ENCODE measurements at regions not wholly inside any gene's neighbourhood (a gene's known extent, or its start where the extent isn't known, plus 50 kb on each side); places are given as distances from the start of the nearest gene placed in this dataset.

GRCh38 chr9:1431461-1431860 is 381.3 kb downstream of the DMRT2 start:
- TF ChIP-seq MAX (IDR thresholded peaks at IDR 0.05) (no peak), USF1 (IDR thresholded peaks at IDR 0.05) (no peak), FOXM1 (IDR thresholded peaks at IDR 0.05; ENCODE audit: borderline replicate concordance, low read depth) (no peak), REST (IDR thresholded peaks at IDR 0.05; ENCODE audit: low read depth) (no peak), RAD21 (IDR thresholded peaks at IDR 0.05; ENCODE audit: low read depth) (no peak), NFIC (IDR thresholded peaks at IDR 0.05) (no peak), YY1 (IDR thresholded peaks at IDR 0.05; ENCODE audit: low read depth) (no peak), EGR1 (IDR thresholded peaks at IDR 0.05) (no peak), EP300 (IDR thresholded peaks at IDR 0.05; ENCODE audit: borderline replicate concordance) (no peak), TEAD4 (IDR thresholded peaks at IDR 0.05) (no peak), CREB1 (IDR thresholded peaks at IDR 0.05; ENCODE audit: low read depth) (no peak), TCF12 (IDR thresholded peaks at IDR 0.05; ENCODE audit: low read depth) (no peak), ZBTB7A (IDR thresholded peaks at IDR 0.05; ENCODE audit: low read depth) (no peak), TAF1 (IDR thresholded peaks at IDR 0.05; ENCODE audit: low read depth) (no peak), CEBPB (IDR thresholded peaks at IDR 0.05) (no peak)

- TF ChIP-seq EGR1 (IDR thresholded peaks at IDR 0.05) (no peak), FOXM1 (IDR thresholded peaks at IDR 0.05; ENCODE audit: borderline replicate concordance, low read depth) (no peak), NFIC (IDR thresholded peaks at IDR 0.05) (no peak), MAX (IDR thresholded peaks at IDR 0.05) (no peak), CREB1 (IDR thresholded peaks at IDR 0.05; ENCODE audit: low read depth) (no peak), CEBPB (IDR thresholded peaks at IDR 0.05) (no peak), ZBTB7A (IDR thresholded peaks at IDR 0.05; ENCODE audit: low read depth) (no peak), TAF1 (IDR thresholded peaks at IDR 0.05; ENCODE audit: low read depth) (no peak), EP300 (IDR thresholded peaks at IDR 0.05; ENCODE audit: borderline replicate concordance) (no peak), TEAD4 (IDR thresholded peaks at IDR 0.05) (no peak), RAD21 (IDR thresholded peaks at IDR 0.05; ENCODE audit: low read depth) (no peak), REST (IDR thresholded peaks at IDR 0.05; ENCODE audit: low read depth) (no peak), YY1 (IDR thresholded peaks at IDR 0.05; ENCODE audit: low read depth) (no peak), TCF12 (IDR thresholded peaks at IDR 0.05; ENCODE audit: low read depth) (no peak), USF1 (IDR thresholded peaks at IDR 0.05) (no peak)
Observed at GRCh38 chr9:1434052-1434767, 384.1 kb downstream of the DMRT2 start.

- TF ChIP-seq FOXM1 (IDR thresholded peaks at IDR 0.05; ENCODE audit: borderline replicate concordance, low read depth) (no peak), NFIC (IDR thresholded peaks at IDR 0.05) (no peak), USF1 (IDR thresholded peaks at IDR 0.05) (no peak), TAF1 (IDR thresholded peaks at IDR 0.05; ENCODE audit: low read depth) (no peak), YY1 (IDR thresholded peaks at IDR 0.05; ENCODE audit: low read depth) (no peak), MAX (IDR thresholded peaks at IDR 0.05) (no peak), REST (IDR thresholded peaks at IDR 0.05; ENCODE audit: low read depth) (no peak), TCF12 (IDR thresholded peaks at IDR 0.05; ENCODE audit: low read depth) (no peak)
Observed at GRCh38 chr9:1434811-1435210, 384.7 kb downstream of the DMRT2 start.
